Frontal cortex (tissue), 3 donors: ENCODE measurements at regions not wholly inside any gene's neighbourhood (a gene's known extent, or its start where the extent isn't known, plus 50 kb on each side); places are given as distances from the start of the nearest gene placed in this dataset.
"Not testable (repeated sequence)": the region's sequence is repeated elsewhere in the genome, so short reads cannot be mapped to it uniquely, and the experiment has no call there.

Experiments
- DNase-seq, 2 donors: peaks; one replicate each; pipeline ENCODE4 v3.0.0; 2012; ENCODE audit warnings: low spot score in 2 of 2
- FAIRE-seq: peaks from 2 replicates; lab custom pipeline; 2012; peaks lifted over from hg19 to GRCh38; lab: Jason Lieb, UNC
- donor health status: control.
- donor health status: control.
- donor health status: control.

GRCh38 chr3:101945980-101946379, 96.7 kb downstream of the NFKBIZ start:
- DNase-seq, result no peak
- no peak for FAIRE-seq

DNA sequence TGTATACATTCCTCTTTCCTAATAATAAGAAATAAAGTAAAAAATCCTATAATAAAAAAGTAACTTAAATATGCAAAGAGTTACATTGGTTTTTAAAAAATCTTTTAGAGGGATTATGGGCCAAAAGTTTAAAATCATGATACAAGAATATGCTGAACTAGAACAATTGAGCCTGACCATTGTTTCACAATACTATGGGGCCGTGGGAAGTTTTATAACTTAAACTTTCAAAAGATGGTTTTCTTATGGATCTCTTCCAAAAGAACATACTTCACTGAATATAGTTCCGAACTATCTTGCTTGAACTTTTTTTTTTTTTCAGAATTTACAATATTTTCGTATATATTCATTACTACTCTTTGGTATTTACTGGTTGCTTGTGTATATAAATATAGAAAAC, 97.6 kb downstream of the NFKBIZ start:
- DNase-seq, result no peak
- FAIRE-seq, result no peak

DNA sequence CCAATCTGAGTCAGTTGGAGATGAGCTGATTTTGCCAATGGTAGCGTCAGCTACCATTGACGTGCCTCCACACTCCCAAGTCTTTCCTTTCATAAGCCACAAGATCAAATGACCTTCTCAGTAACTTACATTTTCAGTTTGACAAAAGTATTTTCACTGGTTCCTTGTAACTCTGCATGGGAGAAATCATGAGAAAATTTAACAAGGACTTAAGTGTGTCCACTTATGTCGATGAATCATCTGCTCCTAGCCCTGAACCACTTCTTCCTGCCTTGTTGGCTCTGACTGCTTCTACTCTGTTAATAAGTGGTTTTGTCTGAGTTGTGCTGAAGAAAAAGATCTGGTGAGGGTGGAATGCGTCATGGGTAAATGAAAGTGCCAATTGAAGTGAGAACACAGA, 101.2 kb downstream of the NFKBIZ start:
- DNase-seq (no peak), FAIRE-seq (no peak)

DNA sequence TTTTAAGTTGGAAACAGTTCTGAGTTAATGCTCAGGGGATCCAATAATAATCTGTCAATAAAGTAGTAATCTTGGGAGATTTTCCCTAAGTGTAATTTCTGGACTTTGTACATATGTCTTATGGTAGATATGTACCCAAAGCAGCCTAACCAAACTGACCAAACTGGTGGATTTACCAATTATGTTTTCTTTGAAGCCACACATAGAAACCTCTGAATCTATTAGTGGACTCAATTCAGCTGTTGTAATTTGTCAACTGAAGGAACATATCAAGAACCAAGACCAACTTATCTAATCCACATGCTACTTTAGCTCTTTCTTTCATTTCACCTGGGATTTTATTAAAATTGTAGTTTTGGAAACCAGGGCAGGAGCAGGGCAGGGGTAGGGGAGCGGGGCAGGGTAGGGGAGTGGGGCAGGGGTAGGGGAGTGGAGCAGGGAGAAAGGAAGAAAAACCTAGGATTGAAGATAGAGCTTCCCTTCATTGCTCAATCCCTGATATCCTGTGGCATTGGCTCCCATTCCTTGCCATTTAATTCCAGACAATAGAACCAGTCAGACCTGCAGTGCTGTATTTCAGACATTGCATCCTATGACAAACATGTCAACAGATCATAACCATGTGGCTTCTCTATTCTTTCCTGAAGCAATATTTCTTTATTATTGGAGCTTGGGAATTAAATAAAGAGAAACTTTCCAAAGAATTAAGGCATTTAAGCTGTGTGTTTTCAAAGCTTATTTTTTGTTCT, 101.8 kb downstream of the NFKBIZ start:
- DNase-seq, result no peak
- no peak for FAIRE-seq

DNA sequence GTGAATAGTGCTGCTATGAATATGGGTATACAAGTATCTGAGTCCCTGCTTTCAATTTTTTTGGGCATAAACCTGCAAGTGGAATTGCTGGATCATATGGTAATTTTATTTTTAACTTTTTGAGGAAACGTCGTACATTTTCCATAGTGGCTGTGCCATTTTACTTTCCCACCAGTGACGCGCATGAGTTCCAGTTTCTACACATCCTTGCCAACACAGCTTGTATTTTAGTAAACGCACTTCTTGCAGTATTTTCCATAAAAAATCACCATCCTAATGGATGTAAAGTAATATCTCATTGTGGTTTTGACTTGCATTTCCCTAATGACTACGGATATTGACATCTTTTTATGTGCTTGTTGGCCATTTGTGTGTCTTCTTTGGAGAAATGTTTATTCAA, 105.0 kb downstream of the NFKBIZ start:
- DNase-seq (no peak), FAIRE-seq (no peak)

DNA sequence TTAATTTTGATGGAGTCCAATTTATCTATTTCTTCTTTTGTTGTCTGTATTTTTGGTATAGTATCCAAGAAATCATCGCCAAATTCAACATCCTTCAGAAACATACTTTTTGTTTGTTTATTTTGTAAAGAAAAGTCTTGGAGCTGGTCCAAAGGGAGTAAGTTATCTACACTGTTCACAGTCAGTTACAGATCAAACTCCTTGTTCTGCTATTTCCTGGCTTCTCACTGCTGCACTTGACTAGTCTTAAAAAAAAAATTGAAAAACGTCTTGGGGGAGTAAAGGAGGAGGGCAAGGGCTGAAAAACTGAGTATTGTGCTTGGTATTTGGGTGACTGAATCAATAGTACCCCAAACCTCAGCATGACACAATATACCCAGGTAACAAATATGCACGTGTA, 105.6 kb downstream of the NFKBIZ start:
- DNase-seq, result no peak
- FAIRE-seq, result no peak

- DNase-seq (no peak), FAIRE-seq (no peak)
Observed at GRCh38 chr3:101962055-101962454, 112.7 kb downstream of the NFKBIZ start.

DNA sequence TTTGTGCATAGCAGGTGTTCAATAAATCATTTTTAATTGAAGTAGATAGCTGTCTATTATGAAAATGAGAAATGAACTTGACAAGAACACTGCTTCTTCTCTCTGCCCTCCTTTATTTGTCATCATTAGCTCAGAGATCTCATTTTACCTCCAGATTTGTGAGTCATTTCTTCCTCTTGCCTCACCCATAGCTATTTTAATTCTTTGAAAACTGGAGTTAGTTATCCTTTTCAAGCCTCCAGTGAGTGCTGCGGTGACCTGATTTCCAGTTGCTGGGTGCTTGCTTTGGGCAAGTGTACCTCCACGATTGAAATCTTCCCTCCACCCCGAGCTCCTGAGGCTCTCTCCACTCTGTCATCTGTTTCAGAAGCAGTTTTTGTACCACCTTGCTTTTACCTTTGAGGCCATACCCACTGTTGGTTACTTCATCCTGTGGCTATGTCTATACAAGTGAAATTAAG, 114.6 kb downstream of the NFKBIZ start:
- FAIRE-seq (no peak), DNase-seq (no peak)

- no peak for DNase-seq
- no peak for FAIRE-seq
Observed at GRCh38 chr3:101964861-101965260, 115.5 kb downstream of the NFKBIZ start.

DNA sequence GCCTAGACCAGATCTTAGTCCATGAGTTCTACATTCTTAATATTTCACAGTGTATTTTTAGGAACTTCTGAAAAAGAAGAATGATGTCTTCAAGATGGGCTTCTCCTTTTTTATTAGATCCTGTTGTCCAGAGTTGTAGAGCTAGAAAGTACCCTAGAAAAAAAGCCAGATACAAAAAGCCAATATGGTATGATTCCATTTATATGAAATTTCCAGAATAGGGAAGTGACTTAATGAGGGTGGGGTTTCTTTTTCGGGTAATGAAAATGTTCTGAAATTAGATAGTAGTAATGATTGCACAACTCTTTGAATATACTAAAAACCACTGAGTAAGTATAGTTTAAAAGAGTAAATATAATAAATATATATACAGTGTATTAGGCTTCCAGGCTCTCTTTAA, 116.9 kb downstream of the NFKBIZ start:
- no peak for DNase-seq
- no peak for FAIRE-seq

- no peak for FAIRE-seq
Observed at GRCh38 chr3:101970212-101970611, 120.9 kb downstream of the NFKBIZ start.

GRCh38 chr3:101970905-101971304, 121.6 kb downstream of the NFKBIZ start:
- FAIRE-seq, result no peak

More at GRCh38 chr3:101970212-101970611, 120.9 kb downstream of the NFKBIZ start:
- no peak for DNase-seq

GRCh38 chr3:101972430-101973162, 123.3 kb downstream of the NFKBIZ start:
- FAIRE-seq (no peak), DNase-seq (no peak)

More at GRCh38 chr3:101970905-101971304, 121.6 kb downstream of the NFKBIZ start:
- DNase-seq, result no peak

- no peak for FAIRE-seq
- DNase-seq, result no peak
Observed at GRCh38 chr3:101973163-101973505, 123.8 kb downstream of the NFKBIZ start.

GRCh38 chr3:101975415-101975814, 126.1 kb downstream of the NFKBIZ start:
- FAIRE-seq, DNase-seq: not testable (repeated sequence)

- no peak for DNase-seq
- FAIRE-seq, result no peak
Observed at GRCh38 chr3:101976473-101976872, 127.2 kb downstream of the NFKBIZ start.

DNA sequence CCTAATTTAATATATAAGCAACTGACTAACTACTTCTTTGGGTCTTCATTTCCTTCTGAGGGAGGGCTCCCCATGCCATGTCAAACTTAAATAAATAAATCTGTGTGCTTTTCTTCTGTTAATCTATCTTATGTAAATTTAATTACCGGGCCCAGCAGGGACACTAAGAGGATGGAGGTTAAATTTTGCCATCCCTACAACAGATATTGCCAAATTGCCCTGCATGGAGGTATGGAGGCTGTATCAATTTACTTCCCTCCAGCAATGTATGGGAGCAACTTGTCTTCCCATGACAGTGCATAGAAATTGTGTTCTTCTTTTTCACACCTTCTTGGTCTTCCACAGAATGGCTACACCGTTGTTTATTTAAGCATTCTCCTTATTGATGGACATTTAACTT, 129.0 kb downstream of the NFKBIZ start:
- FAIRE-seq, result no peak
- DNase-seq, result no peak

DNA sequence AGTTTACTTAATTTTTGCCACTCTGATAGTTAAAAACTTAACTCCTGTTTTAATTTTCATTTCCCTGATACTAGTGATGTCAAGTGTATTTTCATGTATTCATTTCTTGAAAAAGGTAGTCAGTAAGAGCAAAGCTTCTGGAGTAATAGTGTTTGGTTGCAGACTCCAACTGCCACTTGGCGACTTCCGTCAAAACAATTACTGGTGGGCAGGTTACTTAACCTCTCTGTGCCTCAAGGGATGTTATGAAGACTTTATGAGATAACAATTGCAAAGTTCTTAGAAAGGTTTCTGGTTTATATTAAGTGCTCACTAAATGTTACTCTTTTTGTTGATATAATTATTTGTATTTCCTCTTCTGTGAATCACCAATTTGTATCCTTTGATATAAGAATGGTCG, 129.7 kb downstream of the NFKBIZ start:
- no peak for FAIRE-seq
- no peak for DNase-seq

DNA sequence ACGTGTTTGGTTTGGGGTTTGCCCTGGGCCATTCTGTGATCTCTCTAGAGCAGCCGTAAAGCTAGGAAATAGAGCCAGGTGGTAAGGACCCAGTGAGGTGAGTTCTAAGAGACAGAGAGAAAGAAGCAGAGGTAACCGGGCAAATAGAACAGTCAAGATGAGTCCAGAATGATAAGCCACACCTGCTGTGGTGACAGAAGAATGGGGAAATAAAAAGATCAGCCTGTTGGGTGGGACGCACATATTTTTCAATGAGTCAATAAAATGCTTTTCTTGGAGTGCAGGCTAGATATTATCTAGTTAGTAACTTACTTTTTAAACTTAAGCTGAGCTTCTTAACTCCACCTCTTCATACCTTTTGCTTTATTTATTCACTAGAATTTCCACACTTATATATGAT, 135.0 kb downstream of the NFKBIZ start:
- no peak for FAIRE-seq
- DNase-seq, result no peak

GRCh38 chr3:101988596-101988995, 139.3 kb downstream of the NFKBIZ start:
- FAIRE-seq (no peak), DNase-seq (no peak)

- FAIRE-seq (no peak), DNase-seq (no peak)
Observed at GRCh38 chr3:101989578-101990200, 140.4 kb downstream of the NFKBIZ start.
